Body of pancreas (tissue), 4 donors: ENCODE measurements at regions not wholly inside any gene's neighbourhood (a gene's known extent, or its start where the extent isn't known, plus 50 kb on each side); places are given as distances from the start of the nearest gene placed in this dataset.

ENCODE experiments used
- CTCF ChIP-seq, 7 experiments: fragments of 450-650 bp in 4 of 7; fragments of 200-600 bp in 3 of 7; sonication (generic) in 3 of 7; IDR thresholded peaks; one replicate each; pipeline ENCODE4 v1.5.1; 2016 to 2019; ENCODE audit warnings: antibody characterized with exemption in 7 of 7
- POLR2A ChIP-seq, 3 donors: fragments of 450-650 bp; IDR thresholded peaks; one replicate each; pipeline ENCODE4 v1.6.1; 2016; ENCODE audit warnings: antibody characterized with exemption in 3 of 3, mild to moderate bottlenecking in 2 of 3

- TF ChIP-seq CTCF (IDR thresholded peaks at IDR 0.05) (no peak), POLR2A (IDR thresholded peaks at IDR 0.05) (no peak)
Measured at GRCh38 chr5:124194282-124194681, 552.2 kb downstream of the ZNF608 start.
